Erythroblast (primary cell): ENCODE measurements at regions not wholly inside any gene's neighbourhood (a gene's known extent, or its start where the extent isn't known, plus 50 kb on each side); places are given as distances from the start of the nearest gene placed in this dataset.

Experiments used
- GATA1 ChIP-seq: IDR thresholded peaks from 2 replicates; pipeline ENCODE4 v1.6.1; 2011; ENCODE audit warnings: low read depth, mild to moderate bottlenecking, control low read depth, low read length, moderate library complexity
- POLR2A ChIP-seq: IDR thresholded peaks from 2 replicates; pipeline ENCODE4 v1.6.1; 2011; ENCODE audit warnings: mild to moderate bottlenecking, low read length

DNA sequence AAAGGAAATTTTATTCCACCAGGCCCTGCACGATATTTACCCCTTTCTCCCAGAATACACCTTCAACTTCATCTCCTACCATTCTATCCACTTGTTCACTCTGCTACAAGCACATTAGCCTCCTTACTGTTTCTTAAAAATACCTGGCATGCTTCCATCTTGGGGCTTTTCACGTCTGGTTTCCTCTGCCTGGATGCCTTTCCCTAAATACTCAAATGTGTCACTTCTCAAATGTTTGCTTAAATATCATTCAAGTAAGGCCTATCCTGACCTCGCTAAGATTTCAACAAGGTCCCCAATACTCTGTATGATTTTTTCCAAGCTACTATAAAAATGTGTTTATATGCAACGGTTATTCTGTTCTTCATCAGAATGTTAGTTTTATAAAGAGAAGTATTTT, 433.0 kb upstream of the CHAC2 start:
- TF ChIP-seq POLR2A (no peak), GATA1 (no peak)
